ENCODE measurements at regions not wholly inside any gene's neighbourhood (a gene's known extent, or its start where the extent isn't known, plus 50 kb on each side); places are given as distances from the start of the nearest gene placed in this dataset.
A peak's percentile ranks its signal among the peaks of the same experiment; 100 is the strongest.
"Not testable (repeated sequence)": the region's sequence is repeated elsewhere in the genome, so short reads cannot be mapped to it uniquely, and the experiment has no call there.

GRCh38 chr14:34051966-34052657 is 101.2 kb upstream of the EGLN3 start:
- Mint-ChIP-seq H3K4me1 (ENCODE audit: unreplicated experiment) (peaks cover 19% of the 10 kb centered on the region), H3K27me3 (no peaks in the 10 kb centered on the region), H3K4me3 (no peak overlapping the region), H3K9me3 (peaks cover 8% of the 10 kb centered on the region), H3K27ac (no peak overlapping the region), H3K36me3 (no peaks in the 10 kb centered on the region)
- no peak for DNase-seq (ENCODE audit: extremely low spot score, unreplicated experiment)
- no peak for TF ChIP-seq CTCF (conservative IDR thresholded peaks at IDR 0.05)

- no peak for TF ChIP-seq CTCF (conservative IDR thresholded peaks at IDR 0.05)
- no peak for DNase-seq (ENCODE audit: extremely low spot score, unreplicated experiment)
- H3K27ac Mint-ChIP-seq = no peak overlapping the region
- no peaks in the 10 kb centered on the region for H3K36me3 Mint-ChIP-seq
- peaks cover 8% of the 10 kb centered on the region for H3K9me3 Mint-ChIP-seq
- H3K27me3 Mint-ChIP-seq = no peaks in the 10 kb centered on the region
- no peak overlapping the region for H3K4me3 Mint-ChIP-seq
- peaks cover 19% of the 10 kb centered on the region for H3K4me1 Mint-ChIP-seq (ENCODE audit: unreplicated experiment)
Observed at GRCh38 chr14:34050606-34051005, 99.7 kb upstream of the EGLN3 start.

- H3K27me3 Mint-ChIP-seq = no peaks in the 10 kb centered on the region
- peaks cover 19% of the 10 kb centered on the region for H3K4me1 Mint-ChIP-seq (ENCODE audit: unreplicated experiment)
- peak overlapping the region; percentile 8 for H3K27ac Mint-ChIP-seq
- no peak overlapping the region for H3K4me3 Mint-ChIP-seq
- TF ChIP-seq CTCF (conservative IDR thresholded peaks at IDR 0.05) = no peak
- peaks cover 8% of the 10 kb centered on the region for H3K9me3 Mint-ChIP-seq
- DNase-seq (ENCODE audit: extremely low spot score, unreplicated experiment) = no peak
- no peaks in the 10 kb centered on the region for H3K36me3 Mint-ChIP-seq
Observed at GRCh38 chr14:34049790-34050189, 98.9 kb upstream of the EGLN3 start.

- Mint-ChIP-seq H3K4me1 (ENCODE audit: unreplicated experiment) (peaks cover 18% of the 10 kb centered on the region), H3K27ac (peak overlapping the region; percentile 8)
- H3K4me3 Mint-ChIP-seq; H3K9me3 Mint-ChIP-seq; H3K36me3 Mint-ChIP-seq; DNase-seq (ENCODE audit: extremely low spot score, unreplicated experiment); H3K27me3 Mint-ChIP-seq: not testable (repeated sequence)
Observed at GRCh38 chr14:34049187-34049586, 98.3 kb upstream of the EGLN3 start.

- TF ChIP-seq CTCF (conservative IDR thresholded peaks at IDR 0.05) = no peak
- H3K4me3 Mint-ChIP-seq = no peak overlapping the region
- no peak for DNase-seq (ENCODE audit: extremely low spot score, unreplicated experiment)
- H3K4me1 Mint-ChIP-seq (ENCODE audit: unreplicated experiment) = peaks cover 10% of the 10 kb centered on the region
- H3K36me3 Mint-ChIP-seq = no peaks in the 10 kb centered on the region
- H3K9me3 Mint-ChIP-seq = peaks cover 12% of the 10 kb centered on the region
- H3K27ac Mint-ChIP-seq = no peak overlapping the region
- H3K27me3 Mint-ChIP-seq = no peaks in the 10 kb centered on the region
Observed at GRCh38 chr14:34046799-34047520, 96.1 kb upstream of the EGLN3 start.

GRCh38 chr14:34044666-34045306 is 93.9 kb upstream of the EGLN3 start:
- TF ChIP-seq CTCF (conservative IDR thresholded peaks at IDR 0.05) = no peak
- no peak overlapping the region for H3K27ac Mint-ChIP-seq
- no peaks in the 10 kb centered on the region for H3K36me3 Mint-ChIP-seq
- peaks cover 4% of the 10 kb centered on the region for H3K4me1 Mint-ChIP-seq (ENCODE audit: unreplicated experiment)
- no peak overlapping the region for H3K4me3 Mint-ChIP-seq
- H3K9me3 Mint-ChIP-seq = peaks cover 4% of the 10 kb centered on the region
- H3K27me3 Mint-ChIP-seq = no peaks in the 10 kb centered on the region
- DNase-seq (ENCODE audit: extremely low spot score, unreplicated experiment) = no peak
